GM18909 (cell line): ENCODE measurements at regions not wholly inside any gene's neighbourhood (a gene's known extent, or its start where the extent isn't known, plus 50 kb on each side); places are given as distances from the start of the nearest gene placed in this dataset.

Source experiments
- ATAC-seq: cut with Tn5 transposase; IDR thresholded peaks from one replicate; pipeline ENCODE4 v1.9.1; 2021; ENCODE audit warnings: mild to moderate bottlenecking; ENCODE audit not compliant: unreplicated experiment, poor library complexity

DNA sequence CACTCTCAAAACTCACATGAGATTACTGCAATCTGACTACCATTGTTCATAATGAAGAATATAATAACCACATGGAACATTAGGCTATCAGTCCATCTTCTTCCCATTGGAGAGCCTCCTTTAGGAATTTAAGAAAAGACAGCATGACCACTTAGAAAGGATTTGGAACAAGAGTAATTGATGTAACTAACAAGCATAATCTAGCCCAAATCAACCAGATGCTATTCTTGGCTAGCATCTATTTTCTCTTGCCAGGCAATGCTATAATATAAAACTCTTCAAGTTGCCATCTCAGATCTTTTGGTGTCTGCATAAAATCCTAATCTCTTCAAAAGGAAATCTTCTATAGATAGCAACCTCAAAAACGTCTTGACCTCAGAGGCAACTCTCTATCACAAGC is 152.0 kb upstream of the REG3G start:
- ATAC-seq = no peak

DNA sequence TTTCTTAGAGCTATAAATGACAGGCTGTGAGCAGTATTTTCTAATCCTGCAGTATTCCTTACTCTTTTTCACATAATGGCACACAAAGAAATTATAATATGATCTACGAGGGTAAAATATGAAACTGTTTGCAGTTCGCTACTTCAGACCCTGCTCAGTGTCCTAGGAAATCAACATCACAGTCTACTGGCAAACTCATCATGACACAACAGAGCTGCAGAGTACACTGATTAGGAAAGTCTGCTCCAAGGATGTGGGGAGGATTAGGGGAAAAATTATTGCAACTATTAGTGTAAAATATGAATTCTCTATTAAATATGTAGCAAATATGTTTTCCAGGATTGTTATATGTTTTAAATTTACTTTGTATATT is 149.2 kb upstream of the REG3G start:
- ATAC-seq = no peak

GRCh38 chr2:78887446-78887845 is 138.1 kb upstream of the REG3G start:
- ATAC-seq = no peak

GRCh38 chr2:78890935-78891334 is 134.6 kb upstream of the REG3G start:
- no peak for ATAC-seq

- ATAC-seq = no peak
These were observed 133.2 kb upstream of the REG3G start for GRCh38 chr2:78892295-78892694.

DNA sequence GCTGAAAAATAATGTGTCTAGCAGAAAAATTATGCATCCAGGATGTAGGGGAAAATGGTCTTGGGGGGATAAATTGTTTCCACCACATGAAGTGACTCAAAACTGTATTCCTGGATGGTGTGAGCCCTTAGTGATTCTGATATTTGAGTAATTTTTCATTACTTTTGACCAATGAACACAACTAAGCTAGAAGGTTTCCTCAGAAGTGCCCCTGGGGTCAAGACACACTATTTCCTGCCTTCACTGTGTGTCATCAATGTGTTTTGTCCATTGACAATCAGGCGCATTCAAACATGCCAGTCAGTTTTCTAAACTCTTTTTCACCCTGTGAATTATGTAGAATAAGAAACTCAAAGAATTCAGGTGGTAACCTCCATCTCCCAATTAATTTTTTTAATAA is 130.5 kb upstream of the REG3G start:
- no peak for ATAC-seq

GRCh38 chr2:78896536-78896935 is 129.0 kb upstream of the REG3G start:
- no peak for ATAC-seq

DNA sequence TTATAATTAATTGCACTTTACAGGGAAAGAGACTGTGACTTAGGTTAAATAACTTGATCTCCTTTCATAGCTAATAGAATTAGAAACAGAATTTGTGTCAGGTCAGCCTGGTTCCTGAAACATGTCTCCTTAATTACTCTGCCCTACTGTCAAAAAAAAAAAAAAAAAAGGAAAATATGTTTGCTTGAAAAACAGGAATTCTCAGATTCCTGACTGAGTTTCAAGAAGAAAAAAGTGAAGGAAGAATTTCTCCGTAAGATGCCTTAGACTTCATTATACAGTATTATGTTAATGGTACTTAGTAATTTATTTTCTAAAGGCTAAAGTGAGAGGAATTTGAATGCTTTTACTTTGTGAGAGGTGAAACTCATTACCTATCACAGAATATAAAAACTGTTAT is 118.4 kb upstream of the REG3G start:
- ATAC-seq = no peak

- no peak for ATAC-seq
These were observed 116.5 kb upstream of the REG3G start for GRCh38 chr2:78908973-78909372.

DNA sequence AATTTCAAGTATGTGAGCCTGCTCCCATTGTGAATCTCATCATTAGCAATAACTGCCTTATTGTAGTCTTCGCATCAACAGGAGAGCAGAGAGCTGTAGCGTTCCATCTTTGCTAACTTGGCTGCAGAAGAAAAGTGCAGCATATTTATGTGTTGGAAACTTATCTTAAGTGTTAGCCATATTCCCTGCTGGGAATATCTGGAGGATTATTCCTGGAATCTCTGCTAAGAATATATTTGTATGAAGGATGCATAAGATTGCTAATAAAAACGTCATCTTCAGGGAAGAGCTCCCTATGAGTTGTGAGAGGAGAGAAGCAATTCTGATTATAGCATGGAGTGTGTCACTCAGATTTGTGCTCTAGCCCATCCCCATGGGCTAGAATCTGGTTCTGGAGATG is 115.1 kb upstream of the REG3G start:
- no peak for ATAC-seq

DNA sequence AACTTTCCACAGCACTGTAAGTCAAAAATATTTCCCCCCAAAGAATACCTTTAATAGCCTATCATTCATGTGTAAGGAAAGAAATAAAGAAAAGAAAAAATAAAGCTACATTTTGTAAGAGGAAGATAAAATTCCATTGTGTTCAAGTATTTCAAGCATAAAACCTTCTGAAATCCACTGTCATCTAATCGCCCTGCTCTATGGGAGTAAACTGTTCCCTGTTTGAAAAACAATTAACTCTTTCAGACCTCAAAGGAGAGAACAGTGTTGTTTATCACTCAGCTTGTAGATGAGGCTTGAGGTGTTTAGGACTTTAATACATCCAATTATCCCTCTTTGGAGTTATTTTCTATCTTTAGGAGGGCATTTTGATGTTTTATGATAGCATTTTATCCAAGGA is 112.2 kb upstream of the REG3G start:
- ATAC-seq = no peak

DNA sequence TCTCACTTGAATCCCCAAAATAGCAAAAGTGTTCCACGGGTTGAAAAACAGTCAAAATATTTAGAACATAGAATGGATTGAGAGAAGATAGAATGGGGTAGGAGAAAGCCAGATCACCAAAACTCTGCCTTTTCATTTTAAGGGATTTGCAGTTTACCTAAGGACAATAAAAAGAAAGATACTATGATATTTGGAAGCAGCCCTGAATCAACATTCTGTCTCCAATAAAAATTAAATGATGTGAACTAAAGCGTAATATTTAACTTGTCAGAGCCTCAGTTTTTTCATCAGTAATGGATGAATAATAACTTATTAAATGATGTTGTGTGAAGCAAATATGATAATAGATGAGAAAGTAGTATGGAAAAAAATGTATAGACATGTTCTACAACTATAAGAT is 100.2 kb upstream of the REG3G start:
- no peak for ATAC-seq

GRCh38 chr2:78928502-78928901 is 97.0 kb upstream of the REG3G start:
- no peak for ATAC-seq

DNA sequence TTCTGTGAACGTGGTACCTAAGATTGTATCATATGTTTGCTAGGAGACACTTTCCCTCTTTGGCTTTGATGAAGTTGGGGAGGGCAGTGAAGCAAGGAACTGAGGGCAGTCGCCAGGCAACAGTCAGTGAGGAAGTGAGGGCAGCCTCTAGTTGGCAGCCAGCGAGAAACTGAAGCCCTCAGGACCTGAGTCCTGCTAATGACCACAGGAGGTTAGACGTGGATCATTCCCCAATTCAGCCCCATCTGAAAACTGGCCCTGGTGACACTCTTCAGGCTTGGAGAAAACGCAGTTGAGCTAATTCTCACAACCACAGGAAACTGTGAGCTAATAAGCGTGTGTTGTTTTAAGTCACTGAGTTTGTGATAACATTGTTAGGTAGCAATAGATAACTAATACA is 84.5 kb upstream of the REG3G start:
- ATAC-seq = no peak

DNA sequence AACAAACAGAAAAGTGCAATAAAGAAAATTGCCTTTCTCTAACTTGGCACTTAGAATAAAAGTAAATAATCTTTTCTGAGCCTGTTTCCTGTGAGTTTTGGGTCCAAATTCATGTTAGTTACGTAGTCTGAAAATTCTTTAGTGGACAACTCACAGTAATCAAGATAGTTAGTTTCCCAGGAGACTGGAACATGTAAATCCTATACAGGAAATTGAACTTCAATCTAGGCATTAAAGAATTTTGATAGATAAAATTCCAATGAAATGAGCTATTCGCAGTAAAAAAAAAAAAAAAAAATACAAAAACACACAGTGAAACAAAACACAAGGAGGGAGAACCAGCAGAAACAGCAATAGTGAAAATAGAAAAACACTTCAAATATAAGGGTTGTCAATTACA is 83.8 kb upstream of the REG3G start:
- no peak for ATAC-seq

DNA sequence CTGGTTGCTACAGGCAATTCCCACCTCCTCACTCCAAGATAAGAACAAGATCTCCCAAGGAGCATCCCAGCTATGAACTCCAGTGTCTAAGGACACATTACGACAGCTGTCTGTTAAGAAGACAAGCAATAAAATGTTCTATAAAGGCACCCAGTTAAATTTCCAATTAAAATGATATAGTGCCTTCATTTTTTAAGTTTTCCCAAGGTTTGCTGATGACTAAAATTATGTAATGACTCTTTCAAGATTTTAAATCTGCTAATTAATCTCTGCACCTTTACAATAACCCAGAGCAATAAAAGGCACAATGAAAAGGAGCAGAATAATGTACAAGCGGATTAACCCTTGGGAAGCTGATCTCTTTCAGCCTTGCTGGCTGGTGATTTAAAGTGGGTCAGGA is 61.6 kb upstream of the REG3G start:
- no peak for ATAC-seq

- no peak for ATAC-seq
These were observed 58.2 kb upstream of the REG3G start for GRCh38 chr2:78967294-78967693.

DNA sequence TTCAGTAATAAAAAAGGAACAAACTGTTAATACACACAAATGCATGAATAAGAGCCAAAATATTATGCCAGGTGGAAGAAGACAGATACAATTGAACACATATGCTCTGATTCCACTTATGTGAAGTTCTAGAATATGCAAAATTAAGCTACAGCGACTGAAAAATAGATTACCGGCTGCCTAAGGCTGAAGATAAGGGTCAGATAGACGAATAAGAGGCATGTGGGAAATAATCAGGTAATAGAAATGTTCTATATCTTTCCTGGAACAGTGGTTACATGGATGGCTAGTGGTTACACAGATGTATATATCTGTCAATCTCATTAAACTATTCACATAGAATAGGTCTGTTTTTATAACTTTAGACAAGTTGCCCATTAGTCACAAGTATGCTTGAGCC is 51.9 kb upstream of the REG3G start:
- ATAC-seq = no peak
